Suprapubic skin (tissue), 4 donors: ENCODE measurements at regions not wholly inside any gene's neighbourhood (a gene's known extent, or its start where the extent isn't known, plus 50 kb on each side); places are given as distances from the start of the nearest gene placed in this dataset.

Source experiments
- DNase-seq, 2 donors: peaks; one replicate each; pipeline ENCODE4 v3.0.0-alpha.2; 2019; ENCODE audit warnings: low spot score in 2 of 2
- H3K27ac ChIP-seq: fragments of 200-600 bp; sonication (generic); one replicate; pipeline ENCODE4 v1.5.1; 2019
- H3K27me3 ChIP-seq: fragments of 200-600 bp; sonication (generic); one replicate; pipeline ENCODE4 v1.5.1; 2019
- H3K36me3 ChIP-seq: fragments of 200-600 bp; sonication (generic); one replicate; pipeline ENCODE4 v1.5.1; 2019
- H3K4me1 ChIP-seq: fragments of 200-600 bp; sonication (generic); one replicate; pipeline ENCODE4 v1.5.1; 2019
- H3K4me3 ChIP-seq: fragments of 200-600 bp; sonication (generic); one replicate; pipeline ENCODE4 v1.5.1; 2019; ENCODE audit warnings: mild to moderate bottlenecking
- H3K9me3 ChIP-seq: fragments of 200-600 bp; sonication (generic); one replicate; pipeline ENCODE4 v1.5.1; 2019
- CTCF ChIP-seq, 2 donors: fragments of 200-600 bp in 1 of 2; fragments of 450-650 bp in 1 of 2; sonication (generic) in 1 of 2; IDR thresholded peaks; one replicate each; pipeline ENCODE4 v1.5.1; 2016 to 2019; ENCODE audit warnings: antibody characterized with exemption in 2 of 2, mild to moderate bottlenecking in 1 of 2, moderate library complexity in 1 of 2
- EP300 ChIP-seq: sonication (generic); formaldehyde crosslinking; IDR thresholded peaks from one replicate; pipeline ENCODE4 v1.6.1; 2017; ENCODE audit warnings: antibody characterized with exemption
- POLR2A ChIP-seq, 2 donors: fragments of 450-650 bp; IDR thresholded peaks; one replicate each; pipeline ENCODE4 v1.6.1; 2017; ENCODE audit warnings: antibody characterized with exemption in 2 of 2, mild to moderate bottlenecking in 2 of 2, moderate library complexity in 2 of 2
- POLR2AphosphoS5 ChIP-seq, 3 donors: sonication (generic); formaldehyde crosslinking; IDR thresholded peaks; one replicate each; pipeline ENCODE4 v1.6.1; 2017; ENCODE audit warnings: antibody characterized with exemption in 3 of 3
- WGBS: methylation state at CpG from one replicate; pipeline ENCODE4 v1.1.5; 2018; 5-methylcytosine and 5-hydroxymethylcytosine counted together

- Histone ChIP-seq H3K27ac (no peak overlapping the region), H3K36me3 (no peaks in the 10 kb centered on the region), H3K4me3 (no peak overlapping the region), H3K27me3 (no peaks in the 10 kb centered on the region), H3K9me3 (no peaks in the 10 kb centered on the region), H3K4me1 (peaks cover 35% of the 10 kb centered on the region)
- WGBS = 88% methylated on average over 6 of the region's 6 CpGs
- TF ChIP-seq POLR2AphosphoS5 (IDR thresholded peaks at IDR 0.05) = no peak
- no peak for TF ChIP-seq POLR2A (IDR thresholded peaks at IDR 0.05)
- no peak for TF ChIP-seq EP300
- TF ChIP-seq CTCF (IDR thresholded peaks at IDR 0.05) = no peak
- no peak for DNase-seq
Measured at GRCh38 chr6:14453712-14454472, 336.3 kb downstream of the CD83 start.

GRCh38 chr6:14454473-14454775 lies 336.9 kb downstream of the CD83 start:
- no peaks in the 10 kb centered on the region for H3K36me3 ChIP-seq
- H3K27ac ChIP-seq = no peak overlapping the region
- no peaks in the 10 kb centered on the region for H3K9me3 ChIP-seq
- DNase-seq = no peak
- no peaks in the 10 kb centered on the region for H3K27me3 ChIP-seq
- peaks cover 38% of the 10 kb centered on the region for H3K4me1 ChIP-seq
- no peak overlapping the region for H3K4me3 ChIP-seq
- no peak for TF ChIP-seq EP300
- no peak for TF ChIP-seq CTCF (IDR thresholded peaks at IDR 0.05)
- no peak for TF ChIP-seq POLR2AphosphoS5 (IDR thresholded peaks at IDR 0.05)
- no peak for TF ChIP-seq POLR2A (IDR thresholded peaks at IDR 0.05)
- 58% methylated on average over 4 of the region's 4 CpGs for WGBS

- Histone ChIP-seq H3K4me3 (no peak overlapping the region), H3K27ac (no peak overlapping the region), H3K27me3 (no peaks in the 10 kb centered on the region), H3K9me3 (no peaks in the 10 kb centered on the region), H3K36me3 (no peaks in the 10 kb centered on the region), H3K4me1 (peaks cover 32% of the 10 kb centered on the region)
- 82% methylated on average over 3 of the region's 3 CpGs for WGBS
- no peak for DNase-seq
- TF ChIP-seq EP300 (no peak), CTCF (IDR thresholded peaks at IDR 0.05) (no peak), POLR2AphosphoS5 (IDR thresholded peaks at IDR 0.05) (no peak), POLR2A (IDR thresholded peaks at IDR 0.05) (no peak)
Measured at GRCh38 chr6:14455427-14455826, 337.9 kb downstream of the CD83 start.

- no peaks in the 10 kb centered on the region for H3K9me3 ChIP-seq
- no peak for DNase-seq
- peaks cover 26% of the 10 kb centered on the region for H3K4me1 ChIP-seq
- 92% methylated on average over 8 of the region's 8 CpGs for WGBS
- H3K27ac ChIP-seq = no peak overlapping the region
- TF ChIP-seq CTCF (IDR thresholded peaks at IDR 0.05) = no peak
- no peak for TF ChIP-seq POLR2A (IDR thresholded peaks at IDR 0.05)
- TF ChIP-seq POLR2AphosphoS5 (IDR thresholded peaks at IDR 0.05) = no peak
- no peak for TF ChIP-seq EP300
- H3K4me3 ChIP-seq = no peak overlapping the region
- no peaks in the 10 kb centered on the region for H3K27me3 ChIP-seq
- no peaks in the 10 kb centered on the region for H3K36me3 ChIP-seq
Measured at GRCh38 chr6:14455876-14456648, 338.5 kb downstream of the CD83 start.

GRCh38 chr6:14456941-14457340 lies 339.4 kb downstream of the CD83 start:
- Histone ChIP-seq H3K4me1 (peaks cover 26% of the 10 kb centered on the region), H3K36me3 (no peaks in the 10 kb centered on the region), H3K27me3 (no peaks in the 10 kb centered on the region), H3K4me3 (no peak overlapping the region), H3K9me3 (no peaks in the 10 kb centered on the region), H3K27ac (no peak overlapping the region)
- 82% methylated on average over 1 of the region's 1 CpG for WGBS
- no peak for DNase-seq
- TF ChIP-seq CTCF (IDR thresholded peaks at IDR 0.05) = no peak
- no peak for TF ChIP-seq POLR2AphosphoS5 (IDR thresholded peaks at IDR 0.05)
- no peak for TF ChIP-seq POLR2A (IDR thresholded peaks at IDR 0.05)
- no peak for TF ChIP-seq EP300
